Spleen (tissue), 7 donors: ENCODE measurements at regions not wholly inside any gene's neighbourhood (a gene's known extent, or its start where the extent isn't known, plus 50 kb on each side); places are given as distances from the start of the nearest gene placed in this dataset.

ENCODE experiments used
- POLR2A ChIP-seq, 3 donors: fragments of 450-650 bp; IDR thresholded peaks; one replicate each; pipeline ENCODE4 v1.5.1; 2017; ENCODE audit warnings: antibody characterized with exemption in 3 of 3, mild to moderate bottlenecking in 1 of 3
- POLR2AphosphoS5 ChIP-seq, 3 donors: sonication (generic); formaldehyde crosslinking; IDR thresholded peaks; one replicate each; pipeline ENCODE4 v1.5.1; 2017; ENCODE audit warnings: antibody characterized with exemption in 3 of 3
- TF ChIP-seq, protein P1 (sequence below), 11 experiments: fragments of 200-600 bp in 7 of 11; fragments of 450-650 bp in 4 of 11; sonication (generic) in 4 of 11; IDR thresholded peaks in 8 of 11; conservative IDR thresholded peaks in 3 of 11; 1 replicate in 7 of 11; 2 replicates in 4 of 11; pipeline versions ENCODE4 v1.4.0 to v1.8.0; 2016 to 2021; ENCODE audit warnings: antibody characterized with exemption in 11 of 11, inconsistent platforms in 4 of 11, mild to moderate bottlenecking in 1 of 11
- donor health status: DM: no; HTN: no; CAD: no; lungs with moderate emphysema.
- donor health status: DM: no; HTN: no; CAD: no.
- donor health status: DM: no; HTN: no; CAD: no.

DNA sequence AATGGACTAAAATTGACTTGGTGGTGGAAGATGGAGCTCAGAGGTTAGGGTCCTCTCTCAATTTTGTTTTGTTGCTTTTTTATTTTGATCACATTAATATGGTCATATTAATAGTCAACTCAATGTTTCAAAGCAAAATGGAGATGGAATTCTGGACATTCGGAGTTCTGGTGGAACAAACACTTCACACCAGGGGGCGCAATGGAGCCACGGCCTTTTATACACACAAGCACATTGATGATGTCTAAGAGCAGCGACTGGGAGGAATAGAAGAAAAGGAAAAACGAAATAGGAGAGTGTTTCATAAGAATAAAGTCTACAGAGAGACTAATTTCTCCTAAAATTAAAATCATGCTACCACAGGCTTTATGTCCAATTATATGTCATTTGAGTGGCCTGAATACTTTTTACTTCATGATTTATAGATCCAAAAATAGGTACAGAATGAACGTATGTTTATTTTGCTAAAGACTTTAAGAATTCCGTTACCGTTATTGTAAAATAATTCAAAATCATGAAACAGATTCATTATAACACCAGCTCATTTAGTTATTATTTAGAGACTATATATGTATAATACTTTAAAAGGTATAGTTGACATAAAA lies 197.6 kb upstream of the SASH1 start:
- TF ChIP-seq, protein P1, sequence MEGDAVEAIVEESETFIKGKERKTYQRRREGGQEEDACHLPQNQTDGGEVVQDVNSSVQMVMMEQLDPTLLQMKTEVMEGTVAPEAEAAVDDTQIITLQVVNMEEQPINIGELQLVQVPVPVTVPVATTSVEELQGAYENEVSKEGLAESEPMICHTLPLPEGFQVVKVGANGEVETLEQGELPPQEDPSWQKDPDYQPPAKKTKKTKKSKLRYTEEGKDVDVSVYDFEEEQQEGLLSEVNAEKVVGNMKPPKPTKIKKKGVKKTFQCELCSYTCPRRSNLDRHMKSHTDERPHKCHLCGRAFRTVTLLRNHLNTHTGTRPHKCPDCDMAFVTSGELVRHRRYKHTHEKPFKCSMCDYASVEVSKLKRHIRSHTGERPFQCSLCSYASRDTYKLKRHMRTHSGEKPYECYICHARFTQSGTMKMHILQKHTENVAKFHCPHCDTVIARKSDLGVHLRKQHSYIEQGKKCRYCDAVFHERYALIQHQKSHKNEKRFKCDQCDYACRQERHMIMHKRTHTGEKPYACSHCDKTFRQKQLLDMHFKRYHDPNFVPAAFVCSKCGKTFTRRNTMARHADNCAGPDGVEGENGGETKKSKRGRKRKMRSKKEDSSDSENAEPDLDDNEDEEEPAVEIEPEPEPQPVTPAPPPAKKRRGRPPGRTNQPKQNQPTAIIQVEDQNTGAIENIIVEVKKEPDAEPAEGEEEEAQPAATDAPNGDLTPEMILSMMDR (IDR thresholded peaks at IDR 0.05 in 8 of 11, conservative IDR thresholded peaks at IDR 0.05 in 3 of 11) = peak in 10 of 11 experiments; percentile 14 to 69 (median 52)
- no peak for TF ChIP-seq POLR2A (IDR thresholded peaks at IDR 0.05)
- no peak for TF ChIP-seq POLR2AphosphoS5 (IDR thresholded peaks at IDR 0.05)
